ENCODE measurements at regions not wholly inside any gene's neighbourhood (a gene's known extent, or its start where the extent isn't known, plus 50 kb on each side); places are given as distances from the start of the nearest gene placed in this dataset.

DNA sequence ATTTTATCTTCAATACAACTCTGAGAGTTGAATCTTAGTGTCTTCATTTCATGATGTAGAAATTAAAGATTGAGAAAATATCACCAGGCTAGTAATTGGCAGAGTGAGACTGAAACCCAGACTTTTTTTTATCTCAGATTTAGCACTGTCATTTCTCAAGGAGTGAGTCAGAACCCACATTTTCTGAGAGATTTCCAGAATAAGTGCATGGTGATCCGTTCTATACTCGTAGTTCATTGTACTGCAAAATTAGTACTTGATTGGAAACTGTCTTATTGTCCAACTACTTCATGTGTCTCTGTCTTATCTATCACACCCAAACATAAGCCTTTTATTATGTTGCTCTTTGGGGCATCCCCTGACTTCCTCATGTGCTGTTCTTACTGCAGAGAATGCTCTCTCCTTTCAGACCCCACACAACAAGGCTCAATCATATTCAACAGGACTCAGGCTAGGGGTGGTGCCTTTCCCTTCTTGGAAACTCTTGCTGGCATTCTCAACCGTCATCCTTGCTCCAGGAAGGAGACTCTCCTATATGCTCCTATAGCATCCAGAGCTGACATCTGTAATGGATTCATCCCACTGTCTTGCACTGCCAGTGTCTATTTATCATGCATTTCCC lies 76.7 kb upstream of the BLID start:
- TF ChIP-seq, protein P1, sequence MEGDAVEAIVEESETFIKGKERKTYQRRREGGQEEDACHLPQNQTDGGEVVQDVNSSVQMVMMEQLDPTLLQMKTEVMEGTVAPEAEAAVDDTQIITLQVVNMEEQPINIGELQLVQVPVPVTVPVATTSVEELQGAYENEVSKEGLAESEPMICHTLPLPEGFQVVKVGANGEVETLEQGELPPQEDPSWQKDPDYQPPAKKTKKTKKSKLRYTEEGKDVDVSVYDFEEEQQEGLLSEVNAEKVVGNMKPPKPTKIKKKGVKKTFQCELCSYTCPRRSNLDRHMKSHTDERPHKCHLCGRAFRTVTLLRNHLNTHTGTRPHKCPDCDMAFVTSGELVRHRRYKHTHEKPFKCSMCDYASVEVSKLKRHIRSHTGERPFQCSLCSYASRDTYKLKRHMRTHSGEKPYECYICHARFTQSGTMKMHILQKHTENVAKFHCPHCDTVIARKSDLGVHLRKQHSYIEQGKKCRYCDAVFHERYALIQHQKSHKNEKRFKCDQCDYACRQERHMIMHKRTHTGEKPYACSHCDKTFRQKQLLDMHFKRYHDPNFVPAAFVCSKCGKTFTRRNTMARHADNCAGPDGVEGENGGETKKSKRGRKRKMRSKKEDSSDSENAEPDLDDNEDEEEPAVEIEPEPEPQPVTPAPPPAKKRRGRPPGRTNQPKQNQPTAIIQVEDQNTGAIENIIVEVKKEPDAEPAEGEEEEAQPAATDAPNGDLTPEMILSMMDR (IDR thresholded peaks at IDR 0.05) = no peak
- no peak for TF ChIP-seq POLR2A (IDR thresholded peaks at IDR 0.05)
